HepG2 (cell line): ENCODE measurements at regions not wholly inside any gene's neighbourhood (a gene's known extent, or its start where the extent isn't known, plus 50 kb on each side); places are given as distances from the start of the nearest gene placed in this dataset.
A peak's percentile ranks its signal among the peaks of the same experiment; 100 is the strongest.

Source experiments
- ATAC-seq: fragments of 200-7000 bp; cut with Tn5 transposase; 3 replicates; pipeline ENCODE4 v1.9.1; 2020; ENCODE audit warnings: mild to moderate bottlenecking, moderate library complexity
- BruUV-seq: library from RNA; stranded (reverse); fragments of 400-500 nt; replicated peaks from 2 replicates; lab custom pipeline; 2021; lab: Mats Ljungman, UMichigan
- CTCF ChIA-PET: fragments of 300-600 bp; formaldehyde crosslinking; extraction: SDS; loops from one replicate; lab custom pipeline; 2021; ENCODE audit warnings: low total read pairs, inconsistent platforms, low intra/inter-chr PET ratio; lab: Yijun Ruan, JAX
- POLR2A ChIA-PET: fragments of 350-600 bp; sonication (Branson Sonifier 250); formaldehyde crosslinking; loops from one replicate; lab custom pipeline; 2020; ENCODE audit warnings: antibody characterized with exemption, inconsistent platforms; lab: Yijun Ruan, JAX
- DNase-seq: peaks from one replicate; pipeline ENCODE4 v3.0.0-alpha.2; 2015; ENCODE audit warnings: low spot score
- FAIRE-seq: peaks from 3 replicates; lab custom pipeline; 2011; peaks lifted over from hg19 to GRCh38; lab: Jason Lieb, UNC
- H2AFZ ChIP-seq: one replicate; pipeline ENCODE4 v1.6.1; 2011; ENCODE audit warnings: low read length, inconsistent platforms
- H3K27ac ChIP-seq: fragments of 300-600 bp; 3 replicates; pipeline ENCODE4 v1.8.0; 2011; ENCODE audit warnings: mixed run types, mild to moderate bottlenecking, mixed read lengths, low read length, inconsistent platforms; ENCODE audit not compliant: insufficient read depth; ENCODE audit errors: extremely low read length
- H3K27me3 ChIP-seq, 2 experiments: fragments of 200-600 bp in 1 of 2; 2 replicates in 1 of 2; 3 replicates in 1 of 2; pipeline versions ENCODE4 v1.6.0 to v1.8.0; 2011; ENCODE audit warnings: low read length in 2 of 2, mild to moderate bottlenecking in 2 of 2, moderate library complexity in 2 of 2, inconsistent platforms in 1 of 2; ENCODE audit not compliant: insufficient read depth in 2 of 2, control insufficient read depth in 1 of 2
- H3K36me3 ChIP-seq, 2 experiments: fragments of 200-600 bp in 1 of 2; replicated peaks in 1 of 2; 2 replicates in 1 of 2; 3 replicates in 1 of 2; pipeline versions ENCODE4 v1.5.1 to v1.8.0; 2011; ENCODE audit warnings: low read length in 2 of 2, inconsistent platforms in 1 of 2; ENCODE audit not compliant: insufficient read depth in 2 of 2, control insufficient read depth in 1 of 2
- H3K4me1 ChIP-seq: 2 replicates; pipeline ENCODE4 v1.5.1; 2012; ENCODE audit warnings: low read length, inconsistent platforms; ENCODE audit not compliant: insufficient read depth
- H3K4me2 ChIP-seq: 2 replicates; pipeline ENCODE4 v1.6.0; 2011; ENCODE audit warnings: low read depth, low read length, inconsistent platforms
- H3K4me3 ChIP-seq, 3 experiments: fragments of 200-600 bp in 1 of 3; sonication (generic), shearing (Covaris generic) in 1 of 3; replicated peaks in 1 of 3; 2 replicates each; pipeline ENCODE4 v1.5.1; 2011 to 2016; ENCODE audit warnings: low read length in 3 of 3, inconsistent platforms in 2 of 3, low read depth in 2 of 3, mild to moderate bottlenecking in 2 of 3, control low read depth in 1 of 3, mixed read lengths in 1 of 3; ENCODE audit not compliant: insufficient read depth in 1 of 3
- H3K79me2 ChIP-seq: one replicate; pipeline ENCODE4 v1.6.1; 2011; ENCODE audit warnings: low read length, inconsistent platforms; ENCODE audit not compliant: insufficient read depth
- H3K9ac ChIP-seq: 2 replicates; pipeline ENCODE4 v1.6.0; 2011; ENCODE audit warnings: mild to moderate bottlenecking, low read depth, low read length, inconsistent platforms; ENCODE audit not compliant: insufficient read depth
- H3K9me3 ChIP-seq: 2 replicates; pipeline ENCODE4 v1.5.1; 2012; ENCODE audit warnings: mild to moderate bottlenecking, low read length
- H4K20me1 ChIP-seq: 2 replicates; pipeline ENCODE4 v1.6.0; 2011; ENCODE audit warnings: inconsistent platforms, mild to moderate bottlenecking, low read length, moderate library complexity; ENCODE audit not compliant: insufficient read depth
- ARNT2 ChIP-seq: sonication (generic); formaldehyde crosslinking; IDR thresholded peaks from 2 replicates; pipeline ENCODE4 v1.8.0; 2022; ENCODE audit warnings: mild to moderate bottlenecking, low read depth, missing genetic modification reagents, moderate library complexity
- MAX ChIP-seq: IDR thresholded peaks from 2 replicates; pipeline ENCODE4 v1.6.1; 2012; ENCODE audit warnings: inconsistent platforms
- U2AF1 ChIP-seq: fragments of 200-400 bp; formaldehyde crosslinking; optimal IDR thresholded peaks from 2 replicates; pipeline ENCODE3; 2017; ENCODE audit warnings: mild to moderate bottlenecking, low read depth, low read length
- ZNF550 ChIP-seq: sonication (generic); formaldehyde crosslinking; IDR thresholded peaks from 2 replicates; pipeline ENCODE4 v1.4.0; 2020; ENCODE audit warnings: mild to moderate bottlenecking, missing genetic modification reagents, borderline replicate concordance
- ZNF556 ChIP-seq: sonication (generic); formaldehyde crosslinking; IDR thresholded peaks from 2 replicates; pipeline ENCODE4 v1.4.0; 2020; ENCODE audit warnings: mild to moderate bottlenecking, missing genetic modification reagents, borderline replicate concordance
- ZNF678 ChIP-seq: sonication (generic); formaldehyde crosslinking; IDR thresholded peaks from 2 replicates; pipeline ENCODE4 v1.4.0; 2020; ENCODE audit warnings: mild to moderate bottlenecking, missing genetic modification reagents
- ZNF687 ChIP-seq: sonication (generic); formaldehyde crosslinking; IDR thresholded peaks from 2 replicates; pipeline ENCODE4 v1.5.1; 2020; ENCODE audit warnings: mild to moderate bottlenecking, missing genetic modification reagents, moderate library complexity
- WGBS: methylation state at CpG from one replicate; pipeline ENCODE4 v1.1.6; 2017; ENCODE audit warnings: low lambda C conversion rate; 5-methylcytosine and 5-hydroxymethylcytosine counted together
- in situ Hi-C: cut with HindIII; loops from 2 replicates; pipeline ENCODE4 v1.10.0; 2017; ENCODE audit warnings: low pct_unique_long_range_greater_than_20kb; ENCODE audit not compliant: extremely low pct_ligation_motif_present
- intact Hi-C: fragments of 100-400 bp; cut with micrococcal nuclease; formaldehyde crosslinking; loops from one replicate; pipeline ENCODE4 v1.10.0; 2022; ENCODE audit not compliant: unreplicated experiment
- TF ChIP-seq, protein P1 (sequence below): sonication (generic); formaldehyde crosslinking; IDR thresholded peaks from 2 replicates; pipeline ENCODE4 v1.4.0; 2020; ENCODE audit warnings: missing genetic modification reagents
- TF ChIP-seq, protein P2 (sequence below): sonication (generic); formaldehyde crosslinking; IDR thresholded peaks from 2 replicates; pipeline ENCODE4 v1.4.0; 2020; ENCODE audit warnings: missing genetic modification reagents

GRCh38 chr2:42938671-42939370 lies 146.4 kb upstream of the HAAO start (continued):
- TF ChIP-seq ZNF556 (CRISPR knock-in tag) (no peak), ARNT2 (CRISPR knock-in tag) (no peak), ZNF550 (CRISPR knock-in tag) (no peak), U2AF1 (no peak)
- TF ChIP-seq, protein P1, sequence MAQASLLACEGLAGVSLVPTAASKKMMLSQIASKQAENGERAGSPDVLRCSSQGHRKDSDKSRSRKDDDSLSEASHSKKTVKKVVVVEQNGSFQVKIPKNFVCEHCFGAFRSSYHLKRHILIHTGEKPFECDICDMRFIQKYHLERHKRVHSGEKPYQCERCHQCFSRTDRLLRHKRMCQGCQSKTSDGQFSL: no peak

DNA sequence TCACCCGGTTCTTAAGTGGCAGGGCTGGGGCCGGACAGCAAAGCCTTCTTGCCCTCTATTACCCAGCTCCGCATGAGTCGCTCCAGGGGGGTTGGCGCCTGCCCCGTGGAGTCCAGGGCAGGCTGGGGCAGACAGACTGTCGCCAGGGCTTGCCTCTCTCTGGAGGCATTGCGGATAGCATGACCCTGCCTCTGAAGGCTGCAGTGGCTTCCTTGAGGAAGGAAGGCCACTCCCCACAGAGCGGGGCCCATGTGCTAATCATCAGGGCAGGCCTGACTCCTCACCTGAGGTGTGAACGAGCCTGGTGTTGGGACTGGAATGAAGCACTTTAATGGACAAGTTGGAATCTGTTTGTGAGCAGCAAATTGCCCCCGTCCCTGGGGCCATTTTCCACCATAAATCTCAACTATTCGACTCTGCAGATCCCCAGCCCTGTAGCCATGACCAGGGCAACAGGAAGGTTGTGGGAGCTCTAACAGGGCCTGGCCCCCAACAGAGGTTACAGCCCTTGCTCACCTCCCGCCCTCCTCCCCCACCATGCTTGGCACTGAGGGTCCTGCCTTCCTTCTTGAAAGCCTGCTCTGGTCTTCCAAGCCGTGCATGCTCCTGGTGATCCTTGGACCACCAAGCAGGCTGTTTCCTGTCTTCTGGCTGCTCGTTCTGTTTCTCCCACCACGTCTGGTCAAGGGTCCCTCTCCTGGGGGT lies 144.9 kb upstream of the HAAO start:
- no peaks in the 10 kb centered on the region for H4K20me1 ChIP-seq
- H2AFZ ChIP-seq: no peak overlapping the region
- in situ Hi-C loops: no loop called here
- H3K9ac ChIP-seq: no peak overlapping the region
- H3K4me3 ChIP-seq: no peak overlapping the region
- no peak overlapping the region for H3K4me2 ChIP-seq
- peaks cover 94% of the 10 kb centered on the region for H3K4me1 ChIP-seq
- no peak for ATAC-seq
- no peak overlapping the region for H3K27ac ChIP-seq
- FAIRE-seq: no peak
- POLR2A ChIA-PET: no interaction called here
- CTCF ChIA-PET: no interaction called here
- H3K79me2 ChIP-seq: no peaks in the 10 kb centered on the region
- no peak for DNase-seq
- intact Hi-C loops: no loop called here
- no TSS peak for BruUV-seq
- no peaks in the 10 kb centered on the region for H3K9me3 ChIP-seq
- no peaks in the 10 kb centered on the region for H3K36me3 ChIP-seq
- TF ChIP-seq ZNF678 (no peak), ZNF687 (CRISPR knock-in tag) (peak; percentile 45), MAX (peak; percentile 44; the same call in 1 of the 2 replicates)
- TF ChIP-seq, protein P2, sequence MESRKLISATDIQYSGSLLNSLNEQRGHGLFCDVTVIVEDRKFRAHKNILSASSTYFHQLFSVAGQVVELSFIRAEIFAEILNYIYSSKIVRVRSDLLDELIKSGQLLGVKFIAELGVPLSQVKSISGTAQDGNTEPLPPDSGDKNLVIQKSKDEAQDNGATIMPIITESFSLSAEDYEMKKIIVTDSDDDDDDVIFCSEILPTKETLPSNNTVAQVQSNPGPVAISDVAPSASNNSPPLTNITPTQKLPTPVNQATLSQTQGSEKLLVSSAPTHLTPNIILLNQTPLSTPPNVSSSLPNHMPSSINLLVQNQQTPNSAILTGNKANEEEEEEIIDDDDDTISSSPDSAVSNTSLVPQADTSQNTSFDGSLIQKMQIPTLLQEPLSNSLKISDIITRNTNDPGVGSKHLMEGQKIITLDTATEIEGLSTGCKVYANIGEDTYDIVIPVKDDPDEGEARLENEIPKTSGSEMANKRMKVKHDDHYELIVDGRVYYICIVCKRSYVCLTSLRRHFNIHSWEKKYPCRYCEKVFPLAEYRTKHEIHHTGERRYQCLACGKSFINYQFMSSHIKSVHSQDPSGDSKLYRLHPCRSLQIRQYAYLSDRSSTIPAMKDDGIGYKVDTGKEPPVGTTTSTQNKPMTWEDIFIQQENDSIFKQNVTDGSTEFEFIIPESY (CRISPR knock-in tag): peak; percentile 90
- WGBS: 85% methylated on average over 15 of the region's 16 CpGs
- no peaks in the 10 kb centered on the region; a peak in 1 of 5 replicates for H3K27me3 ChIP-seq
